ENCODE measurements at regions not wholly inside any gene's neighbourhood (a gene's known extent, or its start where the extent isn't known, plus 50 kb on each side); places are given as distances from the start of the nearest gene placed in this dataset.

DNA sequence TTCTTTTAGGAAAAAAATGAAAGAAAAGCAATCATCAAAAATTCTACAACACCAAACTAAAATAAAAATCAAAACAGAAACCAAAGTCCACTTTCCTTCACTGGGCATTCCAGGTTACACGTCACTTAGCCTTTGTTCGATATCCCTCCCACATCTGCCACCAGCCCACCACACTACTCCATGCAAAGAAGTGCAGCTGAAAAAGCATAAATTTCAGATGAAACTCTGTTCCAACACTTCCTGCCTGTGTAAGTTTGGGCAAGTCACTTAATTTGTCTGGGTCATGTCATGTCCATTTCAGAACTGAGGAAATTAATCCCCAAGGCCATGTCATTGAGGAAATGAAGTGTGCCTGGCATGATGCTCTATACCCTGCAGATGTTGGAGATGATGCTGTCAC lies 354.3 kb upstream of the USP24 start:
- H3K4me1 ChIP-seq (ENCODE audit: insufficient read depth, low read length, poor library complexity, severe bottlenecking) = no peaks in the 10 kb centered on the region
- TF ChIP-seq, protein P1, sequence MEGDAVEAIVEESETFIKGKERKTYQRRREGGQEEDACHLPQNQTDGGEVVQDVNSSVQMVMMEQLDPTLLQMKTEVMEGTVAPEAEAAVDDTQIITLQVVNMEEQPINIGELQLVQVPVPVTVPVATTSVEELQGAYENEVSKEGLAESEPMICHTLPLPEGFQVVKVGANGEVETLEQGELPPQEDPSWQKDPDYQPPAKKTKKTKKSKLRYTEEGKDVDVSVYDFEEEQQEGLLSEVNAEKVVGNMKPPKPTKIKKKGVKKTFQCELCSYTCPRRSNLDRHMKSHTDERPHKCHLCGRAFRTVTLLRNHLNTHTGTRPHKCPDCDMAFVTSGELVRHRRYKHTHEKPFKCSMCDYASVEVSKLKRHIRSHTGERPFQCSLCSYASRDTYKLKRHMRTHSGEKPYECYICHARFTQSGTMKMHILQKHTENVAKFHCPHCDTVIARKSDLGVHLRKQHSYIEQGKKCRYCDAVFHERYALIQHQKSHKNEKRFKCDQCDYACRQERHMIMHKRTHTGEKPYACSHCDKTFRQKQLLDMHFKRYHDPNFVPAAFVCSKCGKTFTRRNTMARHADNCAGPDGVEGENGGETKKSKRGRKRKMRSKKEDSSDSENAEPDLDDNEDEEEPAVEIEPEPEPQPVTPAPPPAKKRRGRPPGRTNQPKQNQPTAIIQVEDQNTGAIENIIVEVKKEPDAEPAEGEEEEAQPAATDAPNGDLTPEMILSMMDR (conservative IDR thresholded peaks at IDR 0.05; ENCODE audit: low read length) = no peak
- TF ChIP-seq EZH2phosphoT487 (IDR thresholded peaks at IDR 0.05; ENCODE audit: borderline replicate concordance) = no peak
- H4K20me1 ChIP-seq (ENCODE audit: insufficient read depth, low read length, poor library complexity, severe bottlenecking) = no peaks in the 10 kb centered on the region
- no peaks in the 10 kb centered on the region for H3K27me3 ChIP-seq (ENCODE audit: insufficient read depth, low read length, poor library complexity, severe bottlenecking)
- H3F3A ChIP-seq (ENCODE audit: low read depth) = no peaks in the 10 kb centered on the region
- H3K79me2 ChIP-seq (ENCODE audit: insufficient read depth, low read length) = no peaks in the 10 kb centered on the region
- no peak overlapping the region for H2AFZ ChIP-seq (ENCODE audit: low read length)
- H3K9me2 ChIP-seq (replicated peaks; ENCODE audit: low read depth, low read length) = no peaks in the 10 kb centered on the region
- no peaks in the 10 kb centered on the region for H3K9me3 ChIP-seq (ENCODE audit: insufficient read depth, low read depth, low read length)
- H3K9ac ChIP-seq (ENCODE audit: low read depth, low read length, poor library complexity, severe bottlenecking) = no peak overlapping the region
- no peak overlapping the region for H3K4me3 ChIP-seq (ENCODE audit: low read length, poor library complexity, severe bottlenecking)
- H3K4me2 ChIP-seq (ENCODE audit: low read depth, low read length, poor library complexity, severe bottlenecking) = no peak overlapping the region
- no peaks in the 10 kb centered on the region for H3K36me3 ChIP-seq (ENCODE audit: insufficient read depth, low read length)

DNA sequence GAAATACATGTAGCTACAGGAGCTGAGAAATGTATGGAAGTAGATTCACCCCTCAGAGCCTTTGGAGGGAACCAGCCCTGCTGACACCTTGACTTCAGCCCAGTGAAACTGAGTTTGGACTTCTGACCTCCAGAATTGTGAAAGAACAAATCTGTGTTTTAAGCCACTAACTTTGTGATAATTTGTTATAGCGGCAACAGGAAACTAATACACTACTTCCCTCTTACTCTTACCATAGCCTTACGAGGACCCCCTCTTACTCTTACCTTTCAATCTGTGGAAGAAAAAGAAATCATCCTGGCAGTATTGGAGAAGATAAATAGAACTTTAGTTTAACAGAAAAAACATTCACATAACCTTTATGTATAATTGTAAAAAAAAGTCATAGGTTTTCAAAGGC lies 353.6 kb upstream of the USP24 start:
- H3F3A ChIP-seq (ENCODE audit: low read depth) = no peaks in the 10 kb centered on the region
- TF ChIP-seq, protein P1 (conservative IDR thresholded peaks at IDR 0.05; ENCODE audit: low read length) = no peak
- no peak for TF ChIP-seq EZH2phosphoT487 (IDR thresholded peaks at IDR 0.05; ENCODE audit: borderline replicate concordance)
- H3K27me3 ChIP-seq (ENCODE audit: insufficient read depth, low read length, poor library complexity, severe bottlenecking) = no peaks in the 10 kb centered on the region
- no peak overlapping the region for H2AFZ ChIP-seq (ENCODE audit: low read length)
- no peak overlapping the region for H3K4me3 ChIP-seq (ENCODE audit: low read length, poor library complexity, severe bottlenecking)
- H3K4me2 ChIP-seq (ENCODE audit: low read depth, low read length, poor library complexity, severe bottlenecking) = no peak overlapping the region
- H3K36me3 ChIP-seq (ENCODE audit: insufficient read depth, low read length) = no peaks in the 10 kb centered on the region
- no peaks in the 10 kb centered on the region for H3K79me2 ChIP-seq (ENCODE audit: insufficient read depth, low read length)
- no peaks in the 10 kb centered on the region for H4K20me1 ChIP-seq (ENCODE audit: insufficient read depth, low read length, poor library complexity, severe bottlenecking)
- H3K4me1 ChIP-seq (ENCODE audit: insufficient read depth, low read length, poor library complexity, severe bottlenecking) = no peaks in the 10 kb centered on the region
- no peaks in the 10 kb centered on the region for H3K9me3 ChIP-seq (ENCODE audit: insufficient read depth, low read depth, low read length)
- no peaks in the 10 kb centered on the region for H3K9me2 ChIP-seq (replicated peaks; ENCODE audit: low read depth, low read length)
- no peak overlapping the region for H3K9ac ChIP-seq (ENCODE audit: low read depth, low read length, poor library complexity, severe bottlenecking)

DNA sequence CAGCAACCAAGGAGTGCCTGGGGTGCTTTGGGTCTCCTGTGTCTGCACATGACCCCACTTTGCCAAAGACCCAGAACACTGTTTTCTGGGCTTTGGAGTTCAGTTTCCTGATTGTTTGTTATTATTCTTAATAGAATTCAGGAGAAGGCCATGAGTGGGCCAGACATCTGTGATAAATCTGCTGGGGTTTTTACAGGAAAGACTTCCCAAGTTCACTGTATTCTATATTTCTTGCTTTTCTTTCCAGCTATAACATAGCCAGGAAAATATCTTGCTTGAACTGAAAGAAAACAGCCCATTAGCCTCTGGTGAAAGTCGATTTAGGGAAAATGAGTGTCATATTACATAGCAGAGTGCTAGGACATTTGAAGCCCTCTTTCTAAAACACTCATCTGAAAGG lies 345.1 kb upstream of the USP24 start:
- H3K79me2 ChIP-seq (ENCODE audit: insufficient read depth, low read length) = no peaks in the 10 kb centered on the region
- no peaks in the 10 kb centered on the region; the same call in 1 of the 2 replicates for H3K9me3 ChIP-seq (ENCODE audit: insufficient read depth, low read depth, low read length)
- no peaks in the 10 kb centered on the region for H3K36me3 ChIP-seq (ENCODE audit: insufficient read depth, low read length)
- no peaks in the 10 kb centered on the region for H3K9me2 ChIP-seq (replicated peaks; ENCODE audit: low read depth, low read length)
- H3K4me1 ChIP-seq (ENCODE audit: insufficient read depth, low read length, poor library complexity, severe bottlenecking) = no peaks in the 10 kb centered on the region
- no peak overlapping the region for H3K4me3 ChIP-seq (ENCODE audit: low read length, poor library complexity, severe bottlenecking)
- no peak overlapping the region for H3K9ac ChIP-seq (ENCODE audit: low read depth, low read length, poor library complexity, severe bottlenecking)
- H3F3A ChIP-seq (ENCODE audit: low read depth) = no peaks in the 10 kb centered on the region
- no peak overlapping the region for H3K4me2 ChIP-seq (ENCODE audit: low read depth, low read length, poor library complexity, severe bottlenecking)
- H4K20me1 ChIP-seq (ENCODE audit: insufficient read depth, low read length, poor library complexity, severe bottlenecking) = no peaks in the 10 kb centered on the region
- no peak overlapping the region for H2AFZ ChIP-seq (ENCODE audit: low read length)
- H3K27me3 ChIP-seq (ENCODE audit: insufficient read depth, low read length, poor library complexity, severe bottlenecking) = no peaks in the 10 kb centered on the region
- TF ChIP-seq, protein P1 (conservative IDR thresholded peaks at IDR 0.05; ENCODE audit: low read length) = no peak
- TF ChIP-seq EZH2phosphoT487 (IDR thresholded peaks at IDR 0.05; ENCODE audit: borderline replicate concordance) = no peak

All from Loucy (cell line).